SU-DHL-6 (cell line): ENCODE measurements at regions not wholly inside any gene's neighbourhood (a gene's known extent, or its start where the extent isn't known, plus 50 kb on each side); places are given as distances from the start of the nearest gene placed in this dataset.

Experiments
- H2AFZ ChIP-seq: fragments of 200-600 bp; sonication (generic); 2 replicates; pipeline ENCODE4 v1.6.1; 2014; ENCODE audit warnings: low read depth, mild to moderate bottlenecking, moderate library complexity, mixed read lengths, antibody characterized with exemption, low read length; ENCODE audit not compliant: severe bottlenecking
- H3F3A ChIP-seq: fragments of 200-600 bp; shearing (Covaris generic); 2 replicates; pipeline ENCODE4 v1.6.0; 2016; ENCODE audit warnings: antibody characterized with exemption, mild to moderate bottlenecking; ENCODE audit not compliant: insufficient read depth
- H3K27ac ChIP-seq: fragments of 200-600 bp; sonication (generic); 2 replicates; pipeline ENCODE4 v1.5.1; 2016; ENCODE audit warnings: low read depth, mild to moderate bottlenecking, low read length, moderate library complexity, mixed read lengths
- H3K27me3 ChIP-seq: fragments of 200-600 bp; sonication (generic), shearing (Covaris generic); 2 replicates; pipeline ENCODE4 v1.6.0; 2014; ENCODE audit warnings: mild to moderate bottlenecking, low read length
- H3K36me3 ChIP-seq: fragments of 200-600 bp; sonication (generic); 2 replicates; pipeline ENCODE4 v1.6.1; 2014; ENCODE audit warnings: mild to moderate bottlenecking, low read length, mixed read lengths
- H3K4me2 ChIP-seq: fragments of 300-600, 200-600 bp; shearing (Covaris generic), sonication (generic); 2 replicates; pipeline ENCODE4 v1.6.0; 2014; ENCODE audit warnings: low read length, low read depth, mild to moderate bottlenecking; ENCODE audit not compliant: poor library complexity, severe bottlenecking
- H3K4me3 ChIP-seq: fragments of 200-600 bp; sonication (generic); 2 replicates; pipeline ENCODE4 v1.5.1; 2014; ENCODE audit warnings: antibody characterized with exemption, low read length, mild to moderate bottlenecking, mixed read lengths; ENCODE audit not compliant: insufficient read depth, poor library complexity, severe bottlenecking
- H3K79me2 ChIP-seq: fragments of 200-600 bp; sonication (generic); 2 replicates; pipeline ENCODE4 v1.6.1; 2014; ENCODE audit warnings: mild to moderate bottlenecking, low read length, moderate library complexity; ENCODE audit not compliant: insufficient read depth
- H3K9ac ChIP-seq: fragments of 200-600 bp; sonication (generic); 2 replicates; pipeline ENCODE4 v1.7.0; 2014; ENCODE audit warnings: mild to moderate bottlenecking, low read length
- H3K9me2 ChIP-seq: fragments of 200-600 bp; sonication (generic); replicated peaks from 2 replicates; pipeline ENCODE4 v1.6.1; 2014; ENCODE audit warnings: low read length; ENCODE audit not compliant: insufficient read depth
- H3K9me3 ChIP-seq: fragments of 200-600 bp; sonication (generic); 2 replicates; pipeline ENCODE4 v1.6.1; 2014; ENCODE audit warnings: low read length, mixed read lengths; ENCODE audit not compliant: insufficient read depth
- H4K20me1 ChIP-seq: fragments of 200-600 bp; sonication (generic); 2 replicates; pipeline ENCODE4 v1.6.1; 2014; ENCODE audit warnings: low read depth, mild to moderate bottlenecking, antibody characterized with exemption, low read length, moderate library complexity, mixed read lengths
- EZH2phosphoT487 ChIP-seq: fragments of 200-600 bp; sonication (generic), shearing (Covaris generic); conservative IDR thresholded peaks from 2 replicates; pipeline ENCODE4 v1.6.1; 2018; ENCODE audit warnings: mild to moderate bottlenecking, antibody characterized with exemption, low read length, moderate library complexity, mixed read lengths
- TF ChIP-seq, protein P1 (sequence below): fragments of 200-600 bp; sonication (generic); IDR thresholded peaks from one replicate; pipeline ENCODE4 v1.5.1; 2017; ENCODE audit warnings: antibody characterized with exemption, mild to moderate bottlenecking, low read length, moderate library complexity; ENCODE audit not compliant: insufficient read depth, poor library complexity, severe bottlenecking

DNA sequence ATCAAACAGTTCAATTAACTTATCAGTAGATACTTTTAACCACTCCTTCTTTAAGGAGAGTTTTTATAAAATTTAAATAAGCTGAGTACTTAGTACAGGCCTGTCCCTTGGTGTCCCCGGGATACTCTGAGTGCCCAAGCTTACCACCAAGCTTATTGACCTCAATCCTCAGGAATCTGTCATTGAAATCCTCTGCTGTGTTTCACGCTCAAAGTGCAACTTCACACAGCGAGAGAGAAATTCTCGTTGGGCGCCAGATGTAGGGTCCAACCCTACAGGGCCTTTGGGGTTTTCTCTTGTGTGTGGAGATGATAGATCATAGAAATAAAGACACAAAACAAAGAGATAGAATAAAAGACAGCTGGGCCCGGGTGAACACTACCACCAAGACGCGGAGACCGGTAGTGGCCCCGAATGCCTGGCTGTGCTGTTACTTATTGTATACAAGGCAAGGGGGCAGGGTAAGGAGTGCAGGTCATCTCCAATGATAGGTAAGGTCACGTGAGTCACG lies 65.3 kb upstream of the ARL4D start:
- no peaks in the 10 kb centered on the region for H3K9me3 ChIP-seq
- H2AFZ ChIP-seq: no peak overlapping the region
- no peaks in the 10 kb centered on the region for H4K20me1 ChIP-seq
- H3K9me2 ChIP-seq: no peaks in the 10 kb centered on the region
- TF ChIP-seq, protein P1, sequence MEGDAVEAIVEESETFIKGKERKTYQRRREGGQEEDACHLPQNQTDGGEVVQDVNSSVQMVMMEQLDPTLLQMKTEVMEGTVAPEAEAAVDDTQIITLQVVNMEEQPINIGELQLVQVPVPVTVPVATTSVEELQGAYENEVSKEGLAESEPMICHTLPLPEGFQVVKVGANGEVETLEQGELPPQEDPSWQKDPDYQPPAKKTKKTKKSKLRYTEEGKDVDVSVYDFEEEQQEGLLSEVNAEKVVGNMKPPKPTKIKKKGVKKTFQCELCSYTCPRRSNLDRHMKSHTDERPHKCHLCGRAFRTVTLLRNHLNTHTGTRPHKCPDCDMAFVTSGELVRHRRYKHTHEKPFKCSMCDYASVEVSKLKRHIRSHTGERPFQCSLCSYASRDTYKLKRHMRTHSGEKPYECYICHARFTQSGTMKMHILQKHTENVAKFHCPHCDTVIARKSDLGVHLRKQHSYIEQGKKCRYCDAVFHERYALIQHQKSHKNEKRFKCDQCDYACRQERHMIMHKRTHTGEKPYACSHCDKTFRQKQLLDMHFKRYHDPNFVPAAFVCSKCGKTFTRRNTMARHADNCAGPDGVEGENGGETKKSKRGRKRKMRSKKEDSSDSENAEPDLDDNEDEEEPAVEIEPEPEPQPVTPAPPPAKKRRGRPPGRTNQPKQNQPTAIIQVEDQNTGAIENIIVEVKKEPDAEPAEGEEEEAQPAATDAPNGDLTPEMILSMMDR: no peak
- TF ChIP-seq EZH2phosphoT487: no peak
- H3K9ac ChIP-seq: no peak overlapping the region
- no peaks in the 10 kb centered on the region for H3F3A ChIP-seq
- H3K36me3 ChIP-seq: no peaks in the 10 kb centered on the region
- no peaks in the 10 kb centered on the region for H3K27me3 ChIP-seq
- H3K79me2 ChIP-seq: no peaks in the 10 kb centered on the region
- no peak overlapping the region for H3K4me3 ChIP-seq
- no peak overlapping the region for H3K4me2 ChIP-seq
- no peak overlapping the region for H3K27ac ChIP-seq

GRCh38 chr17:43332230-43332629 lies 66.6 kb upstream of the ARL4D start:
- no peaks in the 10 kb centered on the region for H3F3A ChIP-seq
- H4K20me1 ChIP-seq: no peaks in the 10 kb centered on the region
- H2AFZ ChIP-seq: no peak overlapping the region
- no peak overlapping the region for H3K4me2 ChIP-seq
- no peaks in the 10 kb centered on the region for H3K79me2 ChIP-seq
- no peaks in the 10 kb centered on the region for H3K36me3 ChIP-seq
- TF ChIP-seq, protein P1: no peak
- no peak for TF ChIP-seq EZH2phosphoT487
- H3K9me2 ChIP-seq: no peaks in the 10 kb centered on the region
- no peaks in the 10 kb centered on the region for H3K27me3 ChIP-seq
- no peaks in the 10 kb centered on the region for H3K9me3 ChIP-seq
- no peak overlapping the region for H3K27ac ChIP-seq
- H3K9ac ChIP-seq: no peak overlapping the region
- H3K4me3 ChIP-seq: no peak overlapping the region

- H3K9me2 ChIP-seq: no peaks in the 10 kb centered on the region
- no peak overlapping the region for H3K4me2 ChIP-seq
- H4K20me1 ChIP-seq: no peaks in the 10 kb centered on the region
- no peaks in the 10 kb centered on the region for H3K36me3 ChIP-seq
- H3F3A ChIP-seq: no peaks in the 10 kb centered on the region
- no peaks in the 10 kb centered on the region for H3K27me3 ChIP-seq
- H3K79me2 ChIP-seq: no peaks in the 10 kb centered on the region
- no peak overlapping the region for H3K9ac ChIP-seq
- no peak overlapping the region for H3K27ac ChIP-seq
- H2AFZ ChIP-seq: no peak overlapping the region
- H3K4me3 ChIP-seq: no peak overlapping the region
- TF ChIP-seq EZH2phosphoT487: no peak
- TF ChIP-seq, protein P1: no peak
- no peaks in the 10 kb centered on the region for H3K9me3 ChIP-seq
Observed at GRCh38 chr17:43330876-43331639, 67.7 kb upstream of the ARL4D start.
